ENCODE measurements at regions not wholly inside any gene's neighbourhood (a gene's known extent, or its start where the extent isn't known, plus 50 kb on each side); places are given as distances from the start of the nearest gene placed in this dataset.
A peak's percentile ranks its signal among the peaks of the same experiment; 100 is the strongest.
"Not testable (repeated sequence)": the region's sequence is repeated elsewhere in the genome, so short reads cannot be mapped to it uniquely, and the experiment has no call there.

DNA sequence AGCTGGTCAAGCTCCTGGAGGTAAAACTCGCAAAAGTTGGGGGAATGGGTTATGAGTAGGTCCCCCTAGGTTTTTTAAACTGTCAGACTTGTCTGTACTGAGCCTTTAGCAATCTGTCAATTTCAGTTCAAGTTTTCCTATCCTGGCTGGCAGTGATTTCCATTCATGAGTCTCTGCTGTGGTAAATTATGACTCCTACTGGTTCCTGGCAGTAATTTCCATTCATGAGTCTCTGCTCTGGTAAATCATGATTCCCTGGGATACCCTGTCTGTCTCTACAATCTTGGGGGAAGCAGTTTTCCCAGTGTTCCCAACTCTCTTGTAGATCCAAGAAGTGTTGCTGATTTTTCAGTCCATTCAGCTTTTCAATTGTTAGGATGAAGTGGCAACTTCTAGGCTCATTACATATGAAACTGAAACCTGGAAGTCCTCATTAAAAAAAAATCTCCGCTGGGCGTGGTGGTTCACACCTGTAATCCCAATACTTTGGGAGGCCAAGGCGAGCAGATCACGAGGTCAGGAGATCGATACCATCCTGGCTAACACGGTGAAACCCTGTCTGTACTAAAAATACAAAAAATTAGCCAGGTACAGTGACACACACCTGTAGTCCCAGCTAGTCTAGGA lies 91.3 kb upstream of the GPBP1 start:
- ChIA-PET POLR2A (no interaction called here), CTCF (interaction anchor here (0.6 to 0.7 kb wide), 2 partner anchors 181 to 1379 kb away, joined by 3 read pairs; no protein-coding TSS in a partner anchor)
- Histone ChIP-seq H3K9me3 (ENCODE audit: control insufficient read depth, insufficient read depth, low read length) (no peaks in the 10 kb centered on the region), H3K27ac (ENCODE audit: low read depth, low read length) (no peak overlapping the region), H3K27me3 (ENCODE audit: control insufficient read depth, insufficient read depth, low read length) (no peaks in the 10 kb centered on the region), H3K4me3 (ENCODE audit: low read depth, low read length) (no peak overlapping the region)
- no peak for DNase-seq (ENCODE audit: low read depth, low spot score)
- peak; percentile 34 for TF ChIP-seq CTCF (IDR thresholded peaks at IDR 0.05; ENCODE audit: low read depth, low read length)

GRCh38 chr5:57085306-57086081 lies 88.4 kb upstream of the GPBP1 start:
- CTCF ChIA-PET: no interaction called here
- Histone ChIP-seq H3K27ac (ENCODE audit: low read depth, low read length) (no peak overlapping the region), H3K27me3 (ENCODE audit: control insufficient read depth, insufficient read depth, low read length) (no peaks in the 10 kb centered on the region), H3K4me3 (ENCODE audit: low read depth, low read length) (no peak overlapping the region), H3K9me3 (ENCODE audit: control insufficient read depth, insufficient read depth, low read length) (no peaks in the 10 kb centered on the region)
- TF ChIP-seq CTCF (IDR thresholded peaks at IDR 0.05; ENCODE audit: low read depth, low read length): no peak
- no peak for DNase-seq (ENCODE audit: low read depth, low spot score)
- POLR2A ChIA-PET: no interaction called here

GRCh38 chr5:57087947-57088346 lies 85.9 kb upstream of the GPBP1 start:
- CTCF ChIA-PET: interaction anchor here (0.6 kb wide), 1 partner anchor 57 kb away, joined by 3 read pairs; no protein-coding TSS in a partner anchor
- H3K27me3 ChIP-seq (ENCODE audit: control insufficient read depth, insufficient read depth, low read length); H3K4me3 ChIP-seq (ENCODE audit: low read depth, low read length); POLR2A ChIA-PET; H3K9me3 ChIP-seq (ENCODE audit: control insufficient read depth, insufficient read depth, low read length); DNase-seq (ENCODE audit: low read depth, low spot score); H3K27ac ChIP-seq (ENCODE audit: low read depth, low read length): not testable (repeated sequence)

- H3K4me3 ChIP-seq (ENCODE audit: low read depth, low read length): no peak overlapping the region
- TF ChIP-seq CTCF (IDR thresholded peaks at IDR 0.05; ENCODE audit: low read depth, low read length): 0 out of 2 replicates have a peak, but pooled peaks have one; percentile 11
- no peaks in the 10 kb centered on the region for H3K27me3 ChIP-seq (ENCODE audit: control insufficient read depth, insufficient read depth, low read length)
- no peak for DNase-seq (ENCODE audit: low read depth, low spot score)
- ChIA-PET POLR2A (no interaction called here), CTCF (no interaction called here)
- H3K27ac ChIP-seq (ENCODE audit: low read depth, low read length): no peak overlapping the region
- peaks cover 3% of the 10 kb centered on the region; the same call in 1 of the 2 replicates for H3K9me3 ChIP-seq (ENCODE audit: control insufficient read depth, insufficient read depth, low read length)
Measured at GRCh38 chr5:57094753-57095683, 78.8 kb upstream of the GPBP1 start.

DNA sequence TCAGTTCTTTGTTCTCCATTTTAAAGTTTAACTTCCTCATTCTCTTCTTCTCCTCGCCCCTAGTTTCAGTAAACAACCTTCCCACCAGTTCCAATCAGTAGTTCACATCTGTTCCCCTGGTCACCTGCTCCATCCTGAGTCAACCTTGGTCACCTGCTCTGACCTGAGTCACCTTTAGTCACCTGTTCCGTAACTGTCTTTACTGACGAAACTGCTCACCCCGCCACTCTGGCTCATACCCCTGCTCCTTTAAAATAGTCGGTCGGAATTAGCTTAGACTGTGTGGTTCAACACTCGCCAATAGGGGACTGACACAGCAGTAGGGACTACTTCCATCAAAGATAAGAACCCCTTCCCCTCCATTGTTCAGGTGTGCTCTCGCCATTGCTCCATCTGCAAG lies 76.3 kb upstream of the GPBP1 start:
- ChIA-PET POLR2A (no interaction called here), CTCF (no interaction called here)
- Histone ChIP-seq H3K27me3 (ENCODE audit: control insufficient read depth, insufficient read depth, low read length) (no peaks in the 10 kb centered on the region), H3K27ac (ENCODE audit: low read depth, low read length) (no peak overlapping the region), H3K4me3 (ENCODE audit: low read depth, low read length) (no peak overlapping the region), H3K9me3 (ENCODE audit: control insufficient read depth, insufficient read depth, low read length) (peaks cover 3% of the 10 kb centered on the region; the same call in 1 of the 2 replicates)
- DNase-seq (ENCODE audit: low read depth, low spot score): no peak
- no peak for TF ChIP-seq CTCF (IDR thresholded peaks at IDR 0.05; ENCODE audit: low read depth, low read length)

Measured in AG04450 (cell line).